LNCAP (cell line): ENCODE measurements at regions not wholly inside any gene's neighbourhood (a gene's known extent, or its start where the extent isn't known, plus 50 kb on each side); places are given as distances from the start of the nearest gene placed in this dataset.

ENCODE experiments used
- TF ChIP-seq, protein P1 (sequence below): fragments of 450-650 bp; IDR thresholded peaks from 2 replicates; pipeline ENCODE4 v1.5.1; 2017; ENCODE audit warnings: mild to moderate bottlenecking

DNA sequence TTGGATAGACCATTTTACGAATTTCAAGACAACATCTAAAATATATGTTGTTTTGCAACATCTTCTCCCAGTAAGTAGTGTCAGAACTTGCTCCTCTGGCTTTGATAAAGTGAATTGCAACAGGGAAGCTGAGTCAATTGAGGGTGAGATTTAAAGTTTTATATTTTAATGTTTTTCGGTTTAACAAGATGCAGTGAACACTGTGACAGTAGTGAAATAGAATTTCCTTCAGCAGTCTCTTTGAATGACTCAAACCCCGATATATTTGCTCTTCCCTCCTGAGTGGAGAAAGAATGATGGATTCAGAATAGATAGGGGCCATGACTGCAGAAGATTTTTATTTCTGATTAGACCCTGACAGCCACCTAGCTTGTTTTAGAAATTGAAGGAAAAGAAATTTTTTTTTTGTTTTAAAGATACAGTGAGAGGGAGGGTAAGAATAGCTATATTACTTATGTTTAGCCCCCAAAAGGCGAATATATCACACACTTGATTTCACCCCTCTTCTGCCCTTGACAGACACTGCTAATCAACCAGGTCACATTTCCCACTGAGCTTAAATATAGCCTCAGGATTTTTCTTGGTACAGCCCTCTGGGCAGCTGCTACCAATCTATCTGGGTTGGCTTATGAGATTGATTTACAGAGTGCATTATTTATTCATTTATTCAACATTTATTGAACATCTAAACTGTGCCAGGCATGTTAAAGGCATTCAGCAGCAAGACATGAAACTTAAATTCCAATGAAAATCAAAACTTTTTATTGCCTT, 183.3 kb upstream of the ADAMTS9 start:
- TF ChIP-seq, protein P1, sequence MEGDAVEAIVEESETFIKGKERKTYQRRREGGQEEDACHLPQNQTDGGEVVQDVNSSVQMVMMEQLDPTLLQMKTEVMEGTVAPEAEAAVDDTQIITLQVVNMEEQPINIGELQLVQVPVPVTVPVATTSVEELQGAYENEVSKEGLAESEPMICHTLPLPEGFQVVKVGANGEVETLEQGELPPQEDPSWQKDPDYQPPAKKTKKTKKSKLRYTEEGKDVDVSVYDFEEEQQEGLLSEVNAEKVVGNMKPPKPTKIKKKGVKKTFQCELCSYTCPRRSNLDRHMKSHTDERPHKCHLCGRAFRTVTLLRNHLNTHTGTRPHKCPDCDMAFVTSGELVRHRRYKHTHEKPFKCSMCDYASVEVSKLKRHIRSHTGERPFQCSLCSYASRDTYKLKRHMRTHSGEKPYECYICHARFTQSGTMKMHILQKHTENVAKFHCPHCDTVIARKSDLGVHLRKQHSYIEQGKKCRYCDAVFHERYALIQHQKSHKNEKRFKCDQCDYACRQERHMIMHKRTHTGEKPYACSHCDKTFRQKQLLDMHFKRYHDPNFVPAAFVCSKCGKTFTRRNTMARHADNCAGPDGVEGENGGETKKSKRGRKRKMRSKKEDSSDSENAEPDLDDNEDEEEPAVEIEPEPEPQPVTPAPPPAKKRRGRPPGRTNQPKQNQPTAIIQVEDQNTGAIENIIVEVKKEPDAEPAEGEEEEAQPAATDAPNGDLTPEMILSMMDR = no peak

DNA sequence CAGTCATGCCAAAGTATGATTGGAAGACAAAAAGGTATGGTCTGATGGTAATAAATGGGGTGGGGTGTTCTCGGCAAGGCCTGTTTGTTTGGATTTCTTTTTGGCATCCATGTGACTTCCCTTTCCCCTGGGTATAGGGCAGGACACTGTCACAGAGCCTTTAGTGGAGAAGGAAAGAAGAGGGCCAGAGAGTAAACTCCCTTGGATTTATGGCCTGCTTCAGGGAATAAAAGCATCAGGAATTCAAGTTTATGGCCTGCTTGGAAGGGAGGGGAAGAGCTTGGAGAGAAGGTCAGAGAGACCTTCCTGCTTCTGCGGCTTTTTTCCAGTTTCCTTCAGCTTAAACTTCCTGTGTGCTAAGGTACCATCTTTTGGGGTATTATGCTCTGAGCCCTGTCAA, 179.4 kb upstream of the ADAMTS9 start:
- TF ChIP-seq, protein P1 = no peak

DNA sequence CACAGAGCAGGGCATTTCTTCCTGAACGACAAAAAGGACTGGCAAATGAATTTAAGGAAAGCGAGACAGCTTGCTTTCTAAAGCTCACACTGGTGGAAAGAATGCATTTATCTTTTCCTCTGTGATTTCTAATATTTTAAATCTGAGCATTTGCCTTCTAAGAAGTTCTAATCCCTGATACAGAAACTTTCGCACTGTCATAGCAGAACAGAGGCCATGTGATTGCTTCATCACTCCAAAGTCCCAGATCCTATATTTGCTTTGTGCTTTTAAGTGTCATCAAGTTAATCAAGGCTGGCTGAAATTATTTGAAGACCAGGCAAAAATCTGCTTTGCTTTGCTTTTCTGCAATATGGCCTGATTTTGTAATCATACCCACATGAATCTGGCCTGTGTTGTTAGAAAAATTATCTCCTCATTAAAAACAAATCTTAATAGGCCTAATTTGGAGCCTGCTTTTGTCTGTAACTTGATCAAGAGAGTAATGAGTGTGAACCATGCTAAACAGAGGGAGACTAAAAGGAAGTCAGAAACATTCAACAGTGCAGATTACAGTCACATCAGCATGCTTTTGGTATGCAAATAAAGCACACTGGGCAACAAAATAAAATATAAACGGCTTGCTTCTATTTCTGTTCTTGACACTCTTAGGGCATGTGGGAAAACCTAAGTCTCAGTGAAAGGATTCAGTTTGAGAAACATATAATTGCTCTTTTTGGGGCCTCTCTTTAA, 178.2 kb upstream of the ADAMTS9 start:
- TF ChIP-seq, protein P1 = no peak

DNA sequence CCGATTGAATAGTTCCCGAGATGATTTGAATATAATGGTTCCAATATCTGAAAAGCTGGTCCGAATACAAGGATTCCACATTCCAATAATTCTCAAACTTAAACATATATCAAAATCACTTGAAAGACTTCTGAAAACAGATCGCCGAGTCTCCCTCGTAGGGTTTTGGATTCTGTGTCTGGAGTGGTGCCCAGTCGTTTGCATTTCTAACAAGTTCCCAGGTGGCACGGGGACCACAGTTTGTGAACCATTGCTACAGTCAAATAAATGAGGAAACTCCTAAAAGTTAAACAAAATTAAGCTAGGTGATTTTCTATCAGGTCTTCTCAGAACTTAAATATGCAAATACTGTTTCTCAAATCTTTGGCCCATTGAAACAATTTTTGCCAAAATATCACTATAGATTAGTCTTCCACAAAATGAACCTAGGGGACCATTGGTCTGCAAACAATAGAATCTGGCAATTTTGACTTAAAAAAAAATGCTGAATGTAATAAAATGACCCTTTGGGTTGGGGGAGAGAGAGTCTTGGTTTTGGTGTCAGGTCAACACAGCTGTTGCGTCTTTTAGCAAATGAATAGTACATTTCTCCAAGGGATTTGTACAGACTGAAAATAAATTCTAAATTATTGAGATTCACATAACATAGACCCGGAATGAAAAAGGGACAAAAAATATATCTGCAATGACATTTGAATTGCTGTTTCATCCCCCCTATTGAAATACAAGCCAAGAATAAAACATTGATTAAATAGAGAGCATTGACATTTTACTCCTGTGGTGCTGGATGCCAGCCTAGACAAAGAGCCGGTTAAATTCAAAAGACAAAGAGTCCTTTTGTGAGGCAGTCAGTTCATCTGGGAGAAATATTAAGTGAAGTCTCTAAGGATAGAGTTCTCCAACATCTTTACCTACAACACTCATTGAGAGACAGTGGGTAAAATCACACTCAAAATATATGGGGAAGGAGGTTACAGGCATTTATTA, 175.7 kb upstream of the ADAMTS9 start:
- TF ChIP-seq, protein P1 = no peak

DNA sequence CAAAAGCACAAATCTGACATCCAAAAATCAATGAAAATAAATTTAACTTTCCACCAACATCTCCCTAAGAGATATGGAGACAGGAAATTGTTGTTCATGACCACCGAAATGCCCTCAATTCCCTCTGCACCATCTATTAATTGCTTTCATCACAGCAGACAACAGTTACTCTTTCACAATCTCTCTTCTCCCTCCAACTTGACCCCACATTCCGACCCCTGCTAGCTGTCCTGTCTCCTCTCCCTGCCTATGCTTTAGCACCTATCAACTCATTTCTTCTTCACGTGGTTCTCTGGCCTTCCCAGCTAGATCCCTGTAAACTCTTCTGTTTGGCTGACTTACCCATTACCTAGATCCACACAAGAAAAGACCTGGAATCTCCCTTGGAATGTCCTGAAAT, 173.9 kb upstream of the ADAMTS9 start:
- TF ChIP-seq, protein P1 = no peak

DNA sequence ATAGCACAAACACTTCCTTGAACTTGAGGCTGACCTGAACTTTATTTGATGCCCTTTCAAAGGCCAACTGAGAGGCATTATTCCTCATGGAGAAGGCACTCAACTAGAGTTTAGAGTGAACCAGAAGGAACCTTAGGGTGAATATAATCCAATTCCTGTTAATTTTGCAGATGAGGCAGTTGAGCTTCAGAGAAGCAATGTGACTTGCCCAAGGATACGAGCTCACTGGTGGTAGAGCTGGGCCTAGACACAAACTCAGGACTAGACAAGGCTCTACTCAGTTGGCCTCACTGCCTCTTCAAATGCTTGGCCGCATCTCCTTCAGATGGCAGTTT, 172.7 kb upstream of the ADAMTS9 start:
- TF ChIP-seq, protein P1 = no peak
